ENCODE measurements at regions not wholly inside any gene's neighbourhood (a gene's known extent, or its start where the extent isn't known, plus 50 kb on each side); places are given as distances from the start of the nearest gene placed in this dataset.

DNA sequence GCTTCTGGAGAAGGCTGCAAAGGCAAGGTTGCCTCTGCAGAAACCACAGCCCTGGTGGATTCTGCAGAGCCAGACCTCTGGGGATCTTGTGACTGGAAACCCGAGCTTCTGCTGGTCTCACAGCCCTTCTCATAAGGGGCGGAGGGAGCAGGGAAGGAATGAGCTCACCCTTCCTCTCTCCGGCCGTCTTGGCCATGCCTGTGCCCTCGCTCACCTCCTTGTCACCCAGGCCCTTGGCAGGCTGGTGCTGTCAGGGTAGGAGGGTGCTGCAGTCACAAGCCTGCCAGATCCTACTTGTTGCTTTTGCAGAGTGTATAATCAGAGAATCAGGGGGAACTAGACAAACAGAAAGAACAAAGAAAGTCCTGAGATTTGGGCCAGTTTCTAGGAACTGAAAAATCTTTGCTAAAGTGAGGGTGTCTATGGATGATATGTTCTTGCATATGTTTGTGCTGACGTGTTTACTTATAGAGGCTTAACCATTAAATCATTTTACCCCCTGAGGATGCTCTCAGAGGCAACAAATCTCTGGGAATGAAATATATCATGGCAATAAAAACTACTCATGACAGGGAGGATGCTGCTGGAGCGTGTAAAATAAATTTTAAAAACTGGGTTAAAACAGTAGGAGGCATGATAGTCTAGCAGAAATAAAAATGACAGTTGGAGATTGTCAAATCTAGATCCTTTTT is 244.9 kb upstream of the SOX4 start (continued):
- TF ChIP-seq, protein P1, sequence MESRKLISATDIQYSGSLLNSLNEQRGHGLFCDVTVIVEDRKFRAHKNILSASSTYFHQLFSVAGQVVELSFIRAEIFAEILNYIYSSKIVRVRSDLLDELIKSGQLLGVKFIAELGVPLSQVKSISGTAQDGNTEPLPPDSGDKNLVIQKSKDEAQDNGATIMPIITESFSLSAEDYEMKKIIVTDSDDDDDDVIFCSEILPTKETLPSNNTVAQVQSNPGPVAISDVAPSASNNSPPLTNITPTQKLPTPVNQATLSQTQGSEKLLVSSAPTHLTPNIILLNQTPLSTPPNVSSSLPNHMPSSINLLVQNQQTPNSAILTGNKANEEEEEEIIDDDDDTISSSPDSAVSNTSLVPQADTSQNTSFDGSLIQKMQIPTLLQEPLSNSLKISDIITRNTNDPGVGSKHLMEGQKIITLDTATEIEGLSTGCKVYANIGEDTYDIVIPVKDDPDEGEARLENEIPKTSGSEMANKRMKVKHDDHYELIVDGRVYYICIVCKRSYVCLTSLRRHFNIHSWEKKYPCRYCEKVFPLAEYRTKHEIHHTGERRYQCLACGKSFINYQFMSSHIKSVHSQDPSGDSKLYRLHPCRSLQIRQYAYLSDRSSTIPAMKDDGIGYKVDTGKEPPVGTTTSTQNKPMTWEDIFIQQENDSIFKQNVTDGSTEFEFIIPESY (IDR thresholded peaks at IDR 0.05; ENCODE audit: extremely low read depth, insufficient replicate concordance, low read length) = no peak

DNA sequence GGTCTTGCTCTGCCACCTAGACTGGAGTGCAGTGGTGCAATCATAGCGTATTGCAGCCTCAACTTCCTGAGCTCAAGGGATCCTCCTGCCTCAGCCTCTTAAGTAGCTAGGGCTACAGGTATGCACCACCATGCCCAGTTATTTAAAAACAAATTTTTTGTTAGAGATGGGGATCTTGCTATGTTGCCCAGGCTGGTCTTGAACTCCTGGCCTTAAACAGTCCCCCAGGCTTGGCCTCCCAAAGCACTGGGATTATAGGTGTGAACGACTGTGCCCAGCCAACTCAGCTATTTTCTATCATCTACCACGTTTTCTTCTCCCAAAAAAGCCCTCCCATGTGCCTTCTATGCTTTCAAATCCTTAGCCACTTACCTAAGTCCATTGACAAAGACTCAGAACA is 243.7 kb upstream of the SOX4 start:
- H3K9ac ChIP-seq (ENCODE audit: low read length) = no peak overlapping the region
- H3K36me3 ChIP-seq (ENCODE audit: control insufficient read depth in 1 of 2, insufficient read depth in 2 of 2, low read length in 2 of 2) = no peaks in the 10 kb centered on the region
- H2AFZ ChIP-seq (ENCODE audit: low read depth, low read length, poor library complexity, severe bottlenecking) = no peak overlapping the region
- H3K79me2 ChIP-seq (ENCODE audit: insufficient read depth, low read length) = no peaks in the 10 kb centered on the region
- ATAC-seq (no peak), DNase-seq (ENCODE audit: low read depth, low spot score) (no peak)
- CTCF ChIA-PET = no interaction called here
- H4K20me1 ChIP-seq (ENCODE audit: insufficient read depth) = no peaks in the 10 kb centered on the region
- no peak overlapping the region for H3K27ac ChIP-seq (ENCODE audit: low read depth, low read length)
- no peaks in the 10 kb centered on the region for H3K9me3 ChIP-seq (ENCODE audit: control insufficient read depth in 1 of 2, insufficient read depth in 1 of 2, low read depth in 1 of 2, low read length in 2 of 2)
- POLR2A ChIA-PET = no interaction called here
- H3K4me1 ChIP-seq (ENCODE audit: control insufficient read depth in 1 of 2, insufficient read depth in 2 of 2, low read length in 2 of 2) = no peaks in the 10 kb centered on the region; a peak in 2 of 4 replicates
- BruUV-seq (replicated peaks) = no TSS peak
- H3K4me2 ChIP-seq (ENCODE audit: low read length) = no peak overlapping the region
- no peaks in the 10 kb centered on the region for H3K9me2 ChIP-seq (ENCODE audit: insufficient read depth)
- H3K27me3 ChIP-seq (ENCODE audit: insufficient read depth, low read length) = no peaks in the 10 kb centered on the region
- TF ChIP-seq SIN3A (IDR thresholded peaks at IDR 0.05; ENCODE audit: low read depth) (no peak), POLR2A (IDR thresholded peaks at IDR 0.05; ENCODE audit: borderline replicate concordance, extremely low read depth, insufficient read depth, insufficient read length) (no peak), YY1 (IDR thresholded peaks at IDR 0.05; ENCODE audit: extremely low read depth, insufficient replicate concordance, low read depth, low read length) (no peak), CBX3 (IDR thresholded peaks at IDR 0.05; ENCODE audit: low read depth) (no peak), RAD21 (IDR thresholded peaks at IDR 0.05; ENCODE audit: low read depth) (no peak), POLR2AphosphoS5 (IDR thresholded peaks at IDR 0.05; ENCODE audit: low read depth, low read length) (no peak), SP1 (IDR thresholded peaks at IDR 0.05; ENCODE audit: low read depth) (no peak), EGR1 (IDR thresholded peaks at IDR 0.05; ENCODE audit: low read depth) (no peak), EZH2phosphoT487 (IDR thresholded peaks at IDR 0.05; ENCODE audit: borderline replicate concordance) (no peak), EZH2 (IDR thresholded peaks at IDR 0.05) (no peak), FOSL1 (IDR thresholded peaks at IDR 0.05; ENCODE audit: low read depth) (no peak), ZNF274 (IDR thresholded peaks at IDR 0.05; ENCODE audit: low read depth, low read length) (no peak), TCF7L2 (IDR thresholded peaks at IDR 0.05; ENCODE audit: borderline replicate concordance, extremely low read depth, insufficient read depth, insufficient read length) (no peak), SRF (IDR thresholded peaks at IDR 0.05; ENCODE audit: low read depth) (no peak), ELF1 (IDR thresholded peaks at IDR 0.05; ENCODE audit: borderline replicate concordance, low read depth) (no peak)
- TF ChIP-seq, protein P1 (IDR thresholded peaks at IDR 0.05; ENCODE audit: extremely low read depth, insufficient replicate concordance, low read length) = no peak
- TF ChIP-seq, protein P2, sequence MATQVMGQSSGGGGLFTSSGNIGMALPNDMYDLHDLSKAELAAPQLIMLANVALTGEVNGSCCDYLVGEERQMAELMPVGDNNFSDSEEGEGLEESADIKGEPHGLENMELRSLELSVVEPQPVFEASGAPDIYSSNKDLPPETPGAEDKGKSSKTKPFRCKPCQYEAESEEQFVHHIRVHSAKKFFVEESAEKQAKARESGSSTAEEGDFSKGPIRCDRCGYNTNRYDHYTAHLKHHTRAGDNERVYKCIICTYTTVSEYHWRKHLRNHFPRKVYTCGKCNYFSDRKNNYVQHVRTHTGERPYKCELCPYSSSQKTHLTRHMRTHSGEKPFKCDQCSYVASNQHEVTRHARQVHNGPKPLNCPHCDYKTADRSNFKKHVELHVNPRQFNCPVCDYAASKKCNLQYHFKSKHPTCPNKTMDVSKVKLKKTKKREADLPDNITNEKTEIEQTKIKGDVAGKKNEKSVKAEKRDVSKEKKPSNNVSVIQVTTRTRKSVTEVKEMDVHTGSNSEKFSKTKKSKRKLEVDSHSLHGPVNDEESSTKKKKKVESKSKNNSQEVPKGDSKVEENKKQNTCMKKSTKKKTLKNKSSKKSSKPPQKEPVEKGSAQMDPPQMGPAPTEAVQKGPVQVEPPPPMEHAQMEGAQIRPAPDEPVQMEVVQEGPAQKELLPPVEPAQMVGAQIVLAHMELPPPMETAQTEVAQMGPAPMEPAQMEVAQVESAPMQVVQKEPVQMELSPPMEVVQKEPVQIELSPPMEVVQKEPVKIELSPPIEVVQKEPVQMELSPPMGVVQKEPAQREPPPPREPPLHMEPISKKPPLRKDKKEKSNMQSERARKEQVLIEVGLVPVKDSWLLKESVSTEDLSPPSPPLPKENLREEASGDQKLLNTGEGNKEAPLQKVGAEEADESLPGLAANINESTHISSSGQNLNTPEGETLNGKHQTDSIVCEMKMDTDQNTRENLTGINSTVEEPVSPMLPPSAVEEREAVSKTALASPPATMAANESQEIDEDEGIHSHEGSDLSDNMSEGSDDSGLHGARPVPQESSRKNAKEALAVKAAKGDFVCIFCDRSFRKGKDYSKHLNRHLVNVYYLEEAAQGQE (IDR thresholded peaks at IDR 0.05; ENCODE audit: low read depth) = no peak
- TF ChIP-seq, protein P3, sequence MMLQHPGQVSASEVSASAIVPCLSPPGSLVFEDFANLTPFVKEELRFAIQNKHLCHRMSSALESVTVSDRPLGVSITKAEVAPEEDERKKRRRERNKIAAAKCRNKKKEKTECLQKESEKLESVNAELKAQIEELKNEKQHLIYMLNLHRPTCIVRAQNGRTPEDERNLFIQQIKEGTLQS (IDR thresholded peaks at IDR 0.05) = no peak
- intact Hi-C loops (cut with micrococcal nuclease) = loop anchor here (10.0 kb wide), 1 partner anchor 235 kb away; no protein-coding TSS in a partner anchor
- H3K4me3 ChIP-seq (replicated peaks in 1 of 2; ENCODE audit: low read depth in 1 of 2, low read length in 2 of 2) = no peak overlapping the region
- RAD21 ChIA-PET (ENCODE audit: low non-redundant PET in 1 of 2, low total read pairs in 2 of 2, uncharacterized antibody in 2 of 2, unreplicated experiment in 2 of 2) = no interaction called here

Measured in HCT116 (cell line).